ENCODE measurements at regions not wholly inside any gene's neighbourhood (a gene's known extent, or its start where the extent isn't known, plus 50 kb on each side); places are given as distances from the start of the nearest gene placed in this dataset.

GRCh38 chr2:207467716-207468347 lies 61.9 kb upstream of the CREB1 start:
- TF ChIP-seq CTCF (IDR thresholded peaks at IDR 0.05; ENCODE audit: poor library complexity, severe bottlenecking) (no peak), RAD21 (conservative IDR thresholded peaks at IDR 0.05) (no peak), EZH2 (IDR thresholded peaks at IDR 0.05; ENCODE audit: borderline replicate concordance, insufficient read depth, low read length, poor library complexity, severe bottlenecking) (no peak), POLR2AphosphoS5 (IDR thresholded peaks at IDR 0.05) (no peak), TAF1 (IDR thresholded peaks at IDR 0.05; ENCODE audit: low read depth) (no peak), SMC3 (conservative IDR thresholded peaks at IDR 0.05; ENCODE audit: poor library complexity) (no peak)
